Panc1 (cell line): ENCODE measurements at regions not wholly inside any gene's neighbourhood (a gene's known extent, or its start where the extent isn't known, plus 50 kb on each side); places are given as distances from the start of the nearest gene placed in this dataset.

Source experiments
- ATAC-seq: fragments of 200-7000 bp; cut with Tn5 transposase; 2 replicates; pipeline ENCODE4 v1.9.1; 2020; ENCODE audit warnings: mild to moderate bottlenecking, moderate library complexity
- BruUV-seq: library from RNA; stranded (reverse); fragments of 400-500 nt; replicated peaks from 2 replicates; lab custom pipeline; 2021; lab: Mats Ljungman, UMichigan
- CTCF ChIA-PET: fragments of 300-600 bp; sonication (Branson Sonifier 250); formaldehyde crosslinking; loops from one replicate; lab custom pipeline; 2022; ENCODE audit warnings: antibody characterized with exemption; lab: Charles Lee
- POLR2A ChIA-PET: fragments of 300-600 bp; sonication (Branson Sonifier 250); formaldehyde crosslinking; loops from one replicate; lab custom pipeline; 2022; ENCODE audit warnings: antibody characterized with exemption; lab: Charles Lee
- DNase-seq: peaks from one replicate; pipeline ENCODE4 v3.0.0-alpha.2; 2010; ENCODE audit warnings: low read depth, low spot score
- H3K27ac ChIP-seq: 2 replicates; pipeline ENCODE4 v1.5.1; 2011; ENCODE audit warnings: mild to moderate bottlenecking, low read length, inconsistent platforms
- H3K27me3 ChIP-seq: fragments of 200-500 bp; sonication (Bioruptor generic); 2 replicates; pipeline ENCODE4 v1.6.0; 2014; ENCODE audit warnings: low read length, inconsistent platforms; ENCODE audit not compliant: control insufficient read depth, insufficient read depth
- H3K36me3 ChIP-seq: fragments of 200-500 bp; sonication (Bioruptor generic); 2 replicates; pipeline ENCODE4 v1.5.1; 2014; ENCODE audit warnings: inconsistent platforms, mild to moderate bottlenecking, low read length, moderate library complexity; ENCODE audit not compliant: control insufficient read depth, insufficient read depth
- H3K4me1 ChIP-seq: 2 replicates; pipeline ENCODE4 v1.5.1; 2011; ENCODE audit warnings: inconsistent platforms, mild to moderate bottlenecking, low read length, moderate library complexity; ENCODE audit not compliant: control insufficient read depth, insufficient read depth
- H3K4me3 ChIP-seq, 2 experiments: 2 replicates each; pipeline ENCODE4 v1.5.1; 2011 to 2012; ENCODE audit warnings: low read depth in 2 of 2, low read length in 2 of 2, mild to moderate bottlenecking in 2 of 2, inconsistent platforms in 1 of 2, moderate library complexity in 1 of 2
- H3K9me3 ChIP-seq: fragments of 200-500 bp; sonication (Bioruptor generic); 2 replicates; pipeline ENCODE4 v1.5.1; 2014; ENCODE audit warnings: low read depth, mild to moderate bottlenecking, inconsistent platforms, low read length, moderate library complexity; ENCODE audit not compliant: control insufficient read depth, insufficient read depth
- CTCF ChIP-seq: fragments of 450-650 bp; IDR thresholded peaks from 2 replicates; pipeline ENCODE4 v1.5.1; 2017; ENCODE audit warnings: mild to moderate bottlenecking
- POLR2AphosphoS5 ChIP-seq: IDR thresholded peaks from 2 replicates; pipeline ENCODE4 v1.6.1; 2012; ENCODE audit warnings: mild to moderate bottlenecking, low read depth, low read length, moderate library complexity
- REST ChIP-seq, 2 experiments: IDR thresholded peaks; 2 replicates each; pipeline ENCODE4 v1.6.1; 2011 to 2012; ENCODE audit warnings: low read depth in 2 of 2, control low read depth in 1 of 2, low read length in 1 of 2, mild to moderate bottlenecking in 1 of 2, moderate library complexity in 1 of 2; ENCODE audit not compliant: insufficient read depth in 1 of 2
- SIN3A ChIP-seq: IDR thresholded peaks from 2 replicates; pipeline ENCODE4 v1.6.1; 2012; ENCODE audit warnings: low read depth, mild to moderate bottlenecking, low read length, moderate library complexity, borderline replicate concordance; ENCODE audit not compliant: insufficient read depth
- TCF7L2 ChIP-seq: IDR thresholded peaks from 2 replicates; pipeline ENCODE4 v1.6.1; 2011; ENCODE audit warnings: mild to moderate bottlenecking, low read depth, low read length, inconsistent platforms
- in situ Hi-C: cut with HindIII; loops from 2 replicates; pipeline ENCODE4 v1.10.0; 2016; ENCODE audit warnings: low sequenced_read_pairs, low pct_unique_long_range_greater_than_20kb
- intact Hi-C: fragments of 100-400 bp; cut with micrococcal nuclease; formaldehyde crosslinking; loops from one replicate; pipeline ENCODE4 v1.10.0; 2022; ENCODE audit not compliant: unreplicated experiment

GRCh38 chrX:39328661-39329060 is 527.4 kb downstream of the MID1IP1 start:
- H3K27ac ChIP-seq = no peak overlapping the region
- no peak for ATAC-seq
- H3K4me3 ChIP-seq = no peak overlapping the region
- BruUV-seq = no TSS peak
- no peaks in the 10 kb centered on the region for H3K27me3 ChIP-seq
- ChIA-PET POLR2A (no interaction called here), CTCF (no interaction called here)
- no peaks in the 10 kb centered on the region for H3K9me3 ChIP-seq
- DNase-seq = no peak
- H3K36me3 ChIP-seq = no peaks in the 10 kb centered on the region
- intact Hi-C loops = no loop called here
- in situ Hi-C loops = no loop called here
- no peak for TF ChIP-seq TCF7L2
- TF ChIP-seq SIN3A = no peak
- TF ChIP-seq REST (IDR thresholded peaks at IDR 0.05; ENCODE audit: insufficient read depth in 1 of 2, low read depth in 2 of 2, low read length in 1 of 2) = no peak
- H3K4me1 ChIP-seq = no peaks in the 10 kb centered on the region

GRCh38 chrX:39331082-39331704 is 529.9 kb downstream of the MID1IP1 start:
- DNase-seq (no peak), ATAC-seq (no peak)
- in situ Hi-C loops = no loop called here
- no peaks in the 10 kb centered on the region for H3K27me3 ChIP-seq
- intact Hi-C loops = no loop called here
- no TSS peak for BruUV-seq
- H3K4me1 ChIP-seq = no peaks in the 10 kb centered on the region
- H3K27ac ChIP-seq = no peak overlapping the region
- no peak overlapping the region for H3K4me3 ChIP-seq
- ChIA-PET POLR2A (no interaction called here), CTCF (no interaction called here)
- no peak for TF ChIP-seq CTCF
- TF ChIP-seq SIN3A = no peak
- TF ChIP-seq POLR2AphosphoS5 = no peak
- TF ChIP-seq TCF7L2 = no peak
- TF ChIP-seq REST (IDR thresholded peaks at IDR 0.05; ENCODE audit: insufficient read depth in 1 of 2, low read depth in 2 of 2, low read length in 1 of 2) = no peak
- no peaks in the 10 kb centered on the region for H3K36me3 ChIP-seq
- no peaks in the 10 kb centered on the region for H3K9me3 ChIP-seq
